ENCODE measurements at regions not wholly inside any gene's neighbourhood (a gene's known extent, or its start where the extent isn't known, plus 50 kb on each side); places are given as distances from the start of the nearest gene placed in this dataset.
A peak's percentile ranks its signal among the peaks of the same experiment; 100 is the strongest.
"Not testable (repeated sequence)": the region's sequence is repeated elsewhere in the genome, so short reads cannot be mapped to it uniquely, and the experiment has no call there.

- no peak for DNase-seq
- TF ChIP-seq CTCF (IDR thresholded peaks at IDR 0.05; ENCODE audit: borderline replicate concordance) = no peak
- no peaks in the 10 kb centered on the region for H3K9me3 ChIP-seq (replicated peaks)
- no peaks in the 10 kb centered on the region for H3K4me1 ChIP-seq
- intact Hi-C loops (cut with micrococcal nuclease) = no loop called here
- H3K4me3 ChIP-seq = no peak overlapping the region
- no peaks in the 10 kb centered on the region for H3K36me3 ChIP-seq
- no peaks in the 10 kb centered on the region for H3K27me3 ChIP-seq (ENCODE audit: low read depth)
- no peak overlapping the region for H3K27ac ChIP-seq (replicated peaks)
Measured at GRCh38 chrX:36897690-36898089, 110.5 kb upstream of the FAM47C start.

GRCh38 chrX:36898301-36898700, 109.9 kb upstream of the FAM47C start:
- no peaks in the 10 kb centered on the region for H3K36me3 ChIP-seq
- no peak for DNase-seq
- peak; percentile 17 for TF ChIP-seq CTCF (IDR thresholded peaks at IDR 0.05; ENCODE audit: borderline replicate concordance)
- no peak overlapping the region for H3K27ac ChIP-seq (replicated peaks)
- H3K9me3 ChIP-seq (replicated peaks) = no peaks in the 10 kb centered on the region
- H3K4me3 ChIP-seq = no peak overlapping the region
- intact Hi-C loops (cut with micrococcal nuclease) = no loop called here
- H3K27me3 ChIP-seq (ENCODE audit: low read depth) = no peaks in the 10 kb centered on the region
- no peaks in the 10 kb centered on the region for H3K4me1 ChIP-seq

GRCh38 chrX:36904561-36904960, 103.6 kb upstream of the FAM47C start:
- not testable (repeated sequence) for H3K36me3 ChIP-seq; H3K27ac ChIP-seq (replicated peaks); H3K27me3 ChIP-seq (ENCODE audit: low read depth)

GRCh38 chrX:36908801-36909675, 99.1 kb upstream of the FAM47C start:
- Histone ChIP-seq H3K9me3 (replicated peaks) (no peaks in the 10 kb centered on the region), H3K27me3 (ENCODE audit: low read depth) (no peaks in the 10 kb centered on the region), H3K36me3 (no peaks in the 10 kb centered on the region), H3K27ac (replicated peaks) (no peak overlapping the region), H3K4me1 (no peaks in the 10 kb centered on the region), H3K4me3 (no peak overlapping the region)
- intact Hi-C loops (cut with micrococcal nuclease) = no loop called here
- TF ChIP-seq CTCF (IDR thresholded peaks at IDR 0.05; ENCODE audit: borderline replicate concordance) = peak; percentile 44
- DNase-seq = no peak

More at GRCh38 chrX:36904561-36904960, 103.6 kb upstream of the FAM47C start:
- intact Hi-C loops (cut with micrococcal nuclease); H3K4me1 ChIP-seq; DNase-seq; H3K4me3 ChIP-seq; H3K9me3 ChIP-seq (replicated peaks): not testable (repeated sequence)

- Histone ChIP-seq H3K4me3 (no peak overlapping the region), H3K9me3 (replicated peaks) (no peaks in the 10 kb centered on the region), H3K36me3 (no peaks in the 10 kb centered on the region), H3K27ac (replicated peaks) (no peak overlapping the region), H3K27me3 (ENCODE audit: low read depth) (no peaks in the 10 kb centered on the region), H3K4me1 (no peaks in the 10 kb centered on the region)
- intact Hi-C loops (cut with micrococcal nuclease) = no loop called here
- no peak for TF ChIP-seq CTCF (IDR thresholded peaks at IDR 0.05; ENCODE audit: borderline replicate concordance)
- DNase-seq = no peak
Measured at GRCh38 chrX:36909676-36910030, 98.5 kb upstream of the FAM47C start.

GRCh38 chrX:36913551-36913950, 94.6 kb upstream of the FAM47C start:
- DNase-seq = no peak
- no peak overlapping the region for H3K4me3 ChIP-seq
- intact Hi-C loops (cut with micrococcal nuclease) = no loop called here
- no peaks in the 10 kb centered on the region for H3K4me1 ChIP-seq
- no peak overlapping the region for H3K27ac ChIP-seq (replicated peaks)
- H3K9me3 ChIP-seq (replicated peaks) = no peaks in the 10 kb centered on the region
- TF ChIP-seq CTCF (IDR thresholded peaks at IDR 0.05; ENCODE audit: borderline replicate concordance) = no peak
- no peaks in the 10 kb centered on the region for H3K27me3 ChIP-seq (ENCODE audit: low read depth)
- H3K36me3 ChIP-seq = no peaks in the 10 kb centered on the region
